Body of pancreas (tissue), 4 donors: ENCODE measurements at regions not wholly inside any gene's neighbourhood (a gene's known extent, or its start where the extent isn't known, plus 50 kb on each side); places are given as distances from the start of the nearest gene placed in this dataset.

ENCODE experiments used
- ATAC-seq: fragments of 150-250 bp; one replicate; pipeline ENCODE4 v1.9.1; 2016
- DNase-seq, 4 donors: peaks; one replicate each; pipeline ENCODE4 v3.0.0-alpha.2; 2019
- H3K27ac ChIP-seq, 4 donors: fragments of 200-600 bp; sonication (generic); 1 replicate in 3 of 4; 2 replicates in 1 of 4; pipeline versions ENCODE4 v1.5.1 to v1.6.1; 2016 to 2019; ENCODE audit warnings: mild to moderate bottlenecking in 1 of 4, mixed read lengths in 1 of 4, moderate library complexity in 1 of 4
- H3K27me3 ChIP-seq, 2 donors: fragments of 200-600 bp; sonication (generic); one replicate each; pipeline ENCODE4 v1.6.0; 2016; ENCODE audit warnings: mild to moderate bottlenecking in 1 of 2
- H3K36me3 ChIP-seq, 2 donors: fragments of 200-600 bp; sonication (generic); replicated peaks in 1 of 2; 2 replicates each; pipeline ENCODE4 v1.5.1; 2016; ENCODE audit warnings: low read depth in 2 of 2; ENCODE audit not compliant: insufficient read depth in 1 of 2
- H3K4me1 ChIP-seq: fragments of 200-600 bp; sonication (generic); one replicate; pipeline ENCODE4 v1.6.0; 2016
- H3K4me3 ChIP-seq, 2 donors: fragments of 200-600 bp; sonication (generic); 1 replicate in 1 of 2; 2 replicates in 1 of 2; pipeline ENCODE4 v1.5.1; 2016 to 2019
- H3K9me3 ChIP-seq, 3 donors: fragments of 200-600 bp; sonication (generic); 1 replicate in 2 of 3; 2 replicates in 1 of 3; pipeline ENCODE4 v1.5.1; 2016
- POLR2A ChIP-seq, 3 donors: fragments of 450-650 bp; IDR thresholded peaks; one replicate each; pipeline ENCODE4 v1.6.1; 2016; ENCODE audit warnings: antibody characterized with exemption in 3 of 3, mild to moderate bottlenecking in 2 of 3
- WGBS, 2 donors: methylation state at CpG; one replicate each; pipeline ENCODE4 v1.1.5; 2017; 5-methylcytosine and 5-hydroxymethylcytosine counted together
- intact Hi-C: fragments of 100-400 bp; cut with DNase I; formaldehyde crosslinking; loops from one replicate; pipeline ENCODE4 v1.15.1; 2023
- TF ChIP-seq, protein P1 (sequence below), 7 experiments: fragments of 450-650 bp in 4 of 7; fragments of 200-600 bp in 3 of 7; sonication (generic) in 3 of 7; IDR thresholded peaks; one replicate each; pipeline ENCODE4 v1.5.1; 2016 to 2019; ENCODE audit warnings: antibody characterized with exemption in 7 of 7

GRCh38 chr1:209074575-209075250 is 508.8 kb upstream of the CAMK1G start:
- Histone ChIP-seq H3K36me3 (no peaks in the 10 kb centered on the region), H3K4me3 (no peak overlapping the region), H3K4me1 (no peaks in the 10 kb centered on the region), H3K27ac (no peak overlapping the region), H3K27me3 (no peaks in the 10 kb centered on the region), H3K9me3 (no peaks in the 10 kb centered on the region)
- intact Hi-C loops, result no loop called here
- TF ChIP-seq POLR2A (IDR thresholded peaks at IDR 0.05), result no peak
- TF ChIP-seq, protein P1, sequence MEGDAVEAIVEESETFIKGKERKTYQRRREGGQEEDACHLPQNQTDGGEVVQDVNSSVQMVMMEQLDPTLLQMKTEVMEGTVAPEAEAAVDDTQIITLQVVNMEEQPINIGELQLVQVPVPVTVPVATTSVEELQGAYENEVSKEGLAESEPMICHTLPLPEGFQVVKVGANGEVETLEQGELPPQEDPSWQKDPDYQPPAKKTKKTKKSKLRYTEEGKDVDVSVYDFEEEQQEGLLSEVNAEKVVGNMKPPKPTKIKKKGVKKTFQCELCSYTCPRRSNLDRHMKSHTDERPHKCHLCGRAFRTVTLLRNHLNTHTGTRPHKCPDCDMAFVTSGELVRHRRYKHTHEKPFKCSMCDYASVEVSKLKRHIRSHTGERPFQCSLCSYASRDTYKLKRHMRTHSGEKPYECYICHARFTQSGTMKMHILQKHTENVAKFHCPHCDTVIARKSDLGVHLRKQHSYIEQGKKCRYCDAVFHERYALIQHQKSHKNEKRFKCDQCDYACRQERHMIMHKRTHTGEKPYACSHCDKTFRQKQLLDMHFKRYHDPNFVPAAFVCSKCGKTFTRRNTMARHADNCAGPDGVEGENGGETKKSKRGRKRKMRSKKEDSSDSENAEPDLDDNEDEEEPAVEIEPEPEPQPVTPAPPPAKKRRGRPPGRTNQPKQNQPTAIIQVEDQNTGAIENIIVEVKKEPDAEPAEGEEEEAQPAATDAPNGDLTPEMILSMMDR (IDR thresholded peaks at IDR 0.05), result no peak
- ATAC-seq (no peak), DNase-seq (no peak)

DNA sequence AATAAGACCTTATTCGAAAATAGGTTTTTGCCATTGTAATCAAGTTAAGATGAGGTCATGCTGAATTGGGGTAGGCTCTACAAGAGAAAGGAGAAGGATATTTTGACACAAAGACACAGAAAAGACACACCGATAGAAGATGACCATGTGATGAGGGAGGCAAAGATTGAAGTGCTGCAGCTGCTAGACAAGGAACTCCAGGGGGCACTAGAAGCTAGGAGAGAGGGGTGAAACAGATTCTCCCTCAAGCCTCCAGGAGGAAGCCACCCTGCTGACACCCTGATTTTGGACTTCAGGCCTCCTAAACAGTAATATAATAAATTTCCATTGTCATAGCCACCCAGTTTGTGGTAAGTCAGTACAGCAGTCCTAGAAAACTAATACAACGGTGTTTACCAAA is 506.8 kb upstream of the CAMK1G start:
- no peak for ATAC-seq
- Histone ChIP-seq H3K36me3 (no peaks in the 10 kb centered on the region), H3K9me3 (no peaks in the 10 kb centered on the region), H3K4me3 (no peak overlapping the region), H3K27me3 (no peaks in the 10 kb centered on the region), H3K27ac (no peak overlapping the region), H3K4me1 (no peaks in the 10 kb centered on the region)
- TF ChIP-seq, protein P1 (IDR thresholded peaks at IDR 0.05), result peak in 3 of 7 experiments; percentile 33 to 47 (median 38)
- no peak for TF ChIP-seq POLR2A (IDR thresholded peaks at IDR 0.05)
- 88 to 90% methylated on average over 3 of the region's 3 CpGs for WGBS, 2 donors
- intact Hi-C loops, result no loop called here
- no peak for DNase-seq

DNA sequence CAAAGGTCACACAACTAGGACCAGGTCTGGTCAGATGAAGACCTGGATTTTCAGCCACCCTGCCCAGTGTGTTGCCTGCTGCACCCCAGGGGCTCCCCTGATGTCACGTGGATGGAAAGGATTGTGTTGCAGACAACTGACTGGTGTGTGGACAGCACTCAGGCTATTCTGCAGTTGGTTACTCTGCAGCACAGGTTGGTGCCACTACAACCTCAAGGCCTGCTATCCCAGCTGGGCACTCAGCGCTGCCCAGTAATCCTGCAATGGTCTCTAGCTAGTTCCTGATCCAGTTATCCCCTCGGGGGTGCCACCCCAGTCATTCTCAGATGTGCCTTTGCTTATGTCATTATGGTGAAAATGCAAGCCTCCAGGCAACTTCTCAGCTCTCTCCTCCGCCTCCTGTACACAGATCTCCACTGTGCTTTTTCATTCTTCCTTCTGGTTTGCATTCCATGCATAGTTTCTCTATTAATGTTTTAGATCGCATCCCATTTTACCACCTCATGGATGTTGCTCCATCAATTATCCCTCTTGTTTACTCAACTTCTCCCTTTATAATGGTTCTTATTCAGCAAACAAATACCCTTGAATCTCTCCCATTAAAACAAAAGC is 503.2 kb upstream of the CAMK1G start:
- no peak overlapping the region for H3K4me3 ChIP-seq
- no peaks in the 10 kb centered on the region for H3K4me1 ChIP-seq
- no peaks in the 10 kb centered on the region for H3K27me3 ChIP-seq
- intact Hi-C loops, result no loop called here
- TF ChIP-seq POLR2A (IDR thresholded peaks at IDR 0.05), result no peak
- TF ChIP-seq, protein P1 (IDR thresholded peaks at IDR 0.05), result no peak
- no peaks in the 10 kb centered on the region for H3K36me3 ChIP-seq
- DNase-seq (no peak), ATAC-seq (no peak)
- H3K27ac ChIP-seq, result no peak overlapping the region
- 67 to 71% methylated on average over 5 of the region's 5 CpGs for WGBS, 2 donors
- no peaks in the 10 kb centered on the region for H3K9me3 ChIP-seq

DNA sequence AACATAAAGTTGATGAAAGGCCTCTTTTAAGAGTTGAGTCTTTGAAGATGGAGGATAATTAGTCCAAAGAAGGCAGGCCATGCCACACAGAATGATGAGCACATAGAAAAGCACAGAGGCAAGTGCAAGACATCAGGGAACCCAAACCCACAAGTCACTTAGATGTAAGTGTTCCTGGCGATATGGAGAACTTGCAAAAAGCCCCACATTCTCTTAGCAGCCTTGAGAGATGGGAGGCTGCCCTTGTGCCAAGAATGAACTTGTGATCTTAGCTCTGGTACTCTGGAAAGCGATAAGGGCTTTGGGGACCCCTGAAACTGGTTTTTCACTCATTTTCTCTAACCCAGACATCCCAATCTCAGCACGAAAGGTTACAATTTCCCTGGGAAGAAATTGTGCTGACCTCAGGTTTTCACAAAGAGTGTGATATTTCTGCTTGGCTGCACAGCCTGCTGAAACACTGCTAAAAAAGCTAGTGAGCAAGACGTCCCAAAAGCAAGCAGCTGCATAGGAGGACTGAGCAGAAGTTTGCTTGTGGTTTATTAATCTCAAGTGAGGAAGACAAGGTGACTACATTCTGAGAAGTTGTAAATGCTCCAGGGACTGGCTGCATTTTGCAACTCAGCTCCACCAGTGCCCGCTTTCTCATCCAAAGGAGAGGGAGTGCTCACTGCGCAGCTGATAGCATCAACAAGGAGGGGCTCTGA is 496.9 kb upstream of the CAMK1G start:
- Histone ChIP-seq H3K9me3 (no peaks in the 10 kb centered on the region), H3K4me3 (no peak overlapping the region), H3K36me3 (no peaks in the 10 kb centered on the region), H3K27me3 (no peaks in the 10 kb centered on the region), H3K4me1 (no peaks in the 10 kb centered on the region), H3K27ac (no peak overlapping the region)
- no peak for DNase-seq
- intact Hi-C loops, result no loop called here
- TF ChIP-seq POLR2A (IDR thresholded peaks at IDR 0.05), result no peak
- TF ChIP-seq, protein P1 (IDR thresholded peaks at IDR 0.05), result no peak
- ATAC-seq, result no peak
- 71 to 78% methylated on average over 6 of the region's 6 CpGs for WGBS, 2 donors
